Left colon (tissue), 2 donors: ENCODE measurements at regions not wholly inside any gene's neighbourhood (a gene's known extent, or its start where the extent isn't known, plus 50 kb on each side); places are given as distances from the start of the nearest gene placed in this dataset.
"Not testable (repeated sequence)": the region's sequence is repeated elsewhere in the genome, so short reads cannot be mapped to it uniquely, and the experiment has no call there.

Experiments
- ATAC-seq: fragments of 200-7000 bp; cut with Tn5 transposase; one replicate; pipeline ENCODE4 v1.9.1; 2020; ENCODE audit warnings: mild to moderate bottlenecking, moderate library complexity
- DNase-seq, 2 donors: peaks; one replicate each; pipeline ENCODE4 v3.0.0-alpha.2; 2020
- intact Hi-C, 2 donors: fragments of 100-400 bp; cut with DNase I in 1 of 2; cut with micrococcal nuclease in 1 of 2; formaldehyde crosslinking; loops; one replicate each; pipeline versions ENCODE4 v1.11.2 to v1.14.0; 2022; cut with DNase I, micrococcal nuclease
- donor health status: DM: no; HTN: no; CAD: no.
- donor health status: DM: yes; HTN: yes; CAD: no.

GRCh38 chr16:79848719-79849118, 248.2 kb upstream of the MAF start:
- DNase-seq (no peak), ATAC-seq (no peak)
- intact Hi-C loops = no loop called here

- intact Hi-C loops = no loop called here
- ATAC-seq (no peak), DNase-seq (no peak)
Observed at GRCh38 chr16:79847569-79847968, 247.0 kb upstream of the MAF start.

- ATAC-seq = no peak
- intact Hi-C loops = no loop called here
- DNase-seq = no peak
Observed at GRCh38 chr16:79847101-79847500, 246.6 kb upstream of the MAF start.

- intact Hi-C loops = no loop called here
- no peak for ATAC-seq
- DNase-seq = no peak
Observed at GRCh38 chr16:79845734-79846135, 245.2 kb upstream of the MAF start.

- no peak for ATAC-seq
- intact Hi-C loops = no loop called here
- no peak for DNase-seq
Observed at GRCh38 chr16:79845033-79845733, 244.6 kb upstream of the MAF start.

GRCh38 chr16:79844603-79845002, 244.1 kb upstream of the MAF start:
- no peak for DNase-seq
- intact Hi-C loops = no loop called here
- ATAC-seq = no peak

- ATAC-seq (no peak), DNase-seq (no peak)
- intact Hi-C loops = no loop called here
Observed at GRCh38 chr16:79843631-79844043, 243.1 kb upstream of the MAF start.

GRCh38 chr16:79843145-79843544, 242.6 kb upstream of the MAF start:
- ATAC-seq = no peak
- DNase-seq = no peak
- intact Hi-C loops = no loop called here

- intact Hi-C loops = no loop called here
- ATAC-seq = no peak
- DNase-seq = no peak
Observed at GRCh38 chr16:79842197-79842596, 241.7 kb upstream of the MAF start.

GRCh38 chr16:79839466-79840341, 239.2 kb upstream of the MAF start:
- intact Hi-C loops = no loop called here
- DNase-seq (peak in 1 of 2 donors; percentile 31), ATAC-seq (no peak)

- no peak for ATAC-seq
- DNase-seq = peak in 1 of 2 donors; percentile 14
- intact Hi-C loops = no loop called here
Observed at GRCh38 chr16:79838496-79839259, 238.1 kb upstream of the MAF start.

GRCh38 chr16:79836144-79836543, 235.6 kb upstream of the MAF start:
- DNase-seq (no peak), ATAC-seq (no peak)
- intact Hi-C loops = no loop called here

GRCh38 chr16:79835194-79835593, 234.7 kb upstream of the MAF start:
- DNase-seq (no peak), ATAC-seq (no peak)
- intact Hi-C loops = no loop called here

GRCh38 chr16:79834720-79835119, 234.2 kb upstream of the MAF start:
- no peak for ATAC-seq
- no peak for DNase-seq

GRCh38 chr16:79834003-79834402, 233.5 kb upstream of the MAF start:
- intact Hi-C loops = not testable (repeated sequence)

More at GRCh38 chr16:79834720-79835119, 234.2 kb upstream of the MAF start:
- intact Hi-C loops = no loop called here

GRCh38 chr16:79833559-79833958, 233.0 kb upstream of the MAF start:
- ATAC-seq = no peak
- intact Hi-C loops = no loop called here
- no peak for DNase-seq

More at GRCh38 chr16:79834003-79834402, 233.5 kb upstream of the MAF start:
- ATAC-seq, DNase-seq: not testable (repeated sequence)

GRCh38 chr16:79826732-79827475, 226.4 kb upstream of the MAF start:
- DNase-seq = no peak
- ATAC-seq = no peak

GRCh38 chr16:79825002-79825401, 224.5 kb upstream of the MAF start:
- ATAC-seq (no peak), DNase-seq (no peak)
- intact Hi-C loops = no loop called here

More at GRCh38 chr16:79826732-79827475, 226.4 kb upstream of the MAF start:
- intact Hi-C loops = no loop called here

- ATAC-seq (no peak), DNase-seq (no peak)
- intact Hi-C loops = no loop called here
Observed at GRCh38 chr16:79823639-79824038, 223.1 kb upstream of the MAF start.
